ENCODE measurements at regions not wholly inside any gene's neighbourhood (a gene's known extent, or its start where the extent isn't known, plus 50 kb on each side); places are given as distances from the start of the nearest gene placed in this dataset.

GRCh38 chr4:78720994-78721677, 55.0 kb upstream of the BMP2K start:
- Histone ChIP-seq H3K36me3 (no peaks in the 10 kb centered on the region), H3K9me3 (no peaks in the 10 kb centered on the region), H3K4me3 (no peak overlapping the region), H3K27me3 (no peaks in the 10 kb centered on the region), H3K4me1 (no peaks in the 10 kb centered on the region), H3K27ac (no peak overlapping the region)
- intact Hi-C loops (cut with DNase I; ENCODE audit: low total_unique reads), result no loop called here
- TF ChIP-seq CTCF (IDR thresholded peaks at IDR 0.05), result no peak
- DNase-seq, result peak; percentile 23 to 66

GRCh38 chr4:78721747-78722146, 54.4 kb upstream of the BMP2K start:
- Histone ChIP-seq H3K27ac (no peak overlapping the region), H3K9me3 (no peaks in the 10 kb centered on the region), H3K4me3 (no peak overlapping the region), H3K27me3 (no peaks in the 10 kb centered on the region), H3K4me1 (no peaks in the 10 kb centered on the region), H3K36me3 (no peaks in the 10 kb centered on the region)
- intact Hi-C loops (cut with DNase I; ENCODE audit: low total_unique reads), result no loop called here
- DNase-seq, result no peak
- no peak for TF ChIP-seq CTCF (IDR thresholded peaks at IDR 0.05)

DNA sequence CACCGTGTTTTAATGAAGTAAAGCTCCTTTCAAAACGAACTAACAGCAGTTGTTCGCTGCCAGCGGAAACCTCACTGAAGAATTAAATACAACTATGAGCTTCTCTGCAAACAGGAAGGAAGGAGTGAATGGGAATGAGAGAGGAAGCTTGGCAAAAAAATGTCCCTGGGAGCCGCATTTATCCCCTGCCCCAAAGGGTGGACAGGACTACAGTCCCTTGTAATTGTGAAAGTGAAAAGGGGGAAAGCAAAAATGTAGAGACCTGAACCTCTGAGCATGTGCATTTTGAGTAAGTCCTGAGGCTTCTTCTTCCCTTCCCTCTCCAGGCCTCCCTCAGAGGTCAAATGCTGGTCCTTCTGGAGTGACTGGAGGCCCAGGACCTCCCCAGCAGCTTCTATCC, 53.8 kb upstream of the BMP2K start:
- H3K9me3 ChIP-seq, result no peaks in the 10 kb centered on the region
- H3K4me3 ChIP-seq, result no peak overlapping the region
- intact Hi-C loops (cut with DNase I; ENCODE audit: low total_unique reads), result no loop called here
- H3K27me3 ChIP-seq, result no peaks in the 10 kb centered on the region
- H3K27ac ChIP-seq, result no peak overlapping the region
- no peaks in the 10 kb centered on the region for H3K4me1 ChIP-seq
- no peak for DNase-seq
- TF ChIP-seq CTCF (IDR thresholded peaks at IDR 0.05), result no peak
- no peaks in the 10 kb centered on the region for H3K36me3 ChIP-seq

GRCh38 chr4:78722878-78723277, 53.3 kb upstream of the BMP2K start:
- no peak overlapping the region for H3K27ac ChIP-seq

More at GRCh38 chr4:78722878-78723277, 53.3 kb upstream of the BMP2K start:
- intact Hi-C loops (cut with DNase I; ENCODE audit: low total_unique reads), result no loop called here
- DNase-seq, result no peak
- no peaks in the 10 kb centered on the region for H3K36me3 ChIP-seq
- no peaks in the 10 kb centered on the region for H3K4me1 ChIP-seq
- TF ChIP-seq CTCF (IDR thresholded peaks at IDR 0.05), result no peak
- no peak overlapping the region for H3K4me3 ChIP-seq
- no peaks in the 10 kb centered on the region for H3K9me3 ChIP-seq
- no peaks in the 10 kb centered on the region for H3K27me3 ChIP-seq
